CD1c-positive myeloid dendritic cell (primary cell): ENCODE measurements at regions not wholly inside any gene's neighbourhood (a gene's known extent, or its start where the extent isn't known, plus 50 kb on each side); places are given as distances from the start of the nearest gene placed in this dataset.
"Not testable (repeated sequence)": the region's sequence is repeated elsewhere in the genome, so short reads cannot be mapped to it uniquely, and the experiment has no call there.

Experiments
- DNase-seq: peaks from one replicate; pipeline ENCODE4 v3.0.0-alpha.2; 2016; ENCODE audit errors: extremely low spot score

DNA sequence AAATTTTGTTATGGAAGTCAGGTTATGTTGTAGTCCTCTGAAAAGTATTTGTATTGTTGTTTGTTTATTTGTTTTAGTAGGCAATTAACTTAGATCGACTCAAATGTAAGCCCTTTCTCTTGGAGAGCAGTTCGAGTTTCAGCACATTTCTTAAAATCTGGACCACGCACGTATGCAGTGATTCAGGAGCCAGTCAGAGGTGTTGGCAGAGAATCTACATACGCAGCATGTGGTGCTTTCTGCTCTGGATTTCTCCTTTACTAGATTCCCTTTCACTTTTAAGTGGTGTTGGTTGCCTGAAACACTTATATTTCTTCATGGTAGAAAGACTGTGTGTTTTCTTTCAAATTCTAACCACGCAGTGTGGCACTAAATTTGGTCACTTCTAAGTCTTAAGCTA lies 773.9 kb upstream of the LRATD1 start:
- no peak for DNase-seq

DNA sequence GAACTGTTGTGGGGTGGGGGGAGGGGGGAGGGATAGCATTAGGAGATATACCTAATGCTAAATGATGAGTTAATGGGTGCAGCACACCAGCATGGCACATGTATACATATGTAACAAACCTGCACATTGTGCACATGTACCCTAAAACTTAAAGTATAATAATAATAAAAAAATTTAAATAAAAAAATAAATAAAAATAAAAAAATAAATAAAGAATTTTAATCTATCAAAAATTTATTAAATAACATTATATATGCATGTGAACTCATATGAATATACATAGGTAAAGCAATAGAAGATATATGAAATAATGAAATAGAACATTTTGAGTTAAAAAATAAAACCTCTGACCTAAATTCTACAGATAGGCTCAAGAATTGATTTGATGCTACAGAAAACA lies 764.2 kb upstream of the LRATD1 start:
- DNase-seq: not testable (repeated sequence)

DNA sequence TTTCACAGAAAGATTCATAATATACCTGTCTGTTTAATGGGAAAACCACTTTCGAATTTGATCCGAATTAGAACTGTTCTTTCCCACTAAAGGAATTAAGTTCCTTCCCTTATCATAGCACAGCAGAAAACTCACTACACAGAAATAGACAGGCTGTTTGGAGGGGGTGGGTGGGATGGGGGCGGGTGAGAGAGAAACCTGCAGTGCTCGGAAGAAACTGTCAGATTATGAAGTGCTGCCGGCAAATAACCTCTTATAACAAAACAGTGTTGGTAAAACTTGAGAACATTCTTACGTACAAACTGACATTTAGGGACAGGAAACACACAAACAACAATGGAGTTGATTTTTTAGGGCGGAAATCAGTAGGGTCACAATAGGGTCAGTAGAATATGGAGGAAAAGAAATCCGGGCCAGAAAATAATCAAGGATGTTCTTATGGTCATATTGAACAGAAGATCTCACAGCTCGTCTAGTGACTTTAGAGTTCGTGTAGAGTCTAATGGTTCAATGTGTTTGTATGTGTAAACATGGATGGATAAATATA lies 756.0 kb upstream of the LRATD1 start:
- DNase-seq: no peak

DNA sequence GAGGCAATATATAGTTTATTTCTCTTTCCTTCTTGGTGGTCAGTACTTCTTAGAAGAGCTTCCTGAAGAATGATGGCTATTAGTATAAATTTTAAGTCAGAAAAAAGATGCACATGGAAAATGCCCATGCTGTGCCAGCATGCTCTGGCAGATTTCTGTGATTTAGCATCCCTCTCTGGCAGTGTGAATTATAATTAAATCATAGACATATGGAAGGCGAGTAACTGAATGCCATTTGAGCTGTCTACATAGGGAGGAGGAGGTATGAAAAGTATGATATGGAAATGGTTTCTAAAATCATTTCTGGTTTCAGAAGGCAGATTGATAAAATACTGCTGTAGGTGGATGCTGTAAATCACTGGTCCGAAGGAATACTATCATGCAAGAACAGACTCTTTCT lies 754.9 kb upstream of the LRATD1 start:
- no peak for DNase-seq

DNA sequence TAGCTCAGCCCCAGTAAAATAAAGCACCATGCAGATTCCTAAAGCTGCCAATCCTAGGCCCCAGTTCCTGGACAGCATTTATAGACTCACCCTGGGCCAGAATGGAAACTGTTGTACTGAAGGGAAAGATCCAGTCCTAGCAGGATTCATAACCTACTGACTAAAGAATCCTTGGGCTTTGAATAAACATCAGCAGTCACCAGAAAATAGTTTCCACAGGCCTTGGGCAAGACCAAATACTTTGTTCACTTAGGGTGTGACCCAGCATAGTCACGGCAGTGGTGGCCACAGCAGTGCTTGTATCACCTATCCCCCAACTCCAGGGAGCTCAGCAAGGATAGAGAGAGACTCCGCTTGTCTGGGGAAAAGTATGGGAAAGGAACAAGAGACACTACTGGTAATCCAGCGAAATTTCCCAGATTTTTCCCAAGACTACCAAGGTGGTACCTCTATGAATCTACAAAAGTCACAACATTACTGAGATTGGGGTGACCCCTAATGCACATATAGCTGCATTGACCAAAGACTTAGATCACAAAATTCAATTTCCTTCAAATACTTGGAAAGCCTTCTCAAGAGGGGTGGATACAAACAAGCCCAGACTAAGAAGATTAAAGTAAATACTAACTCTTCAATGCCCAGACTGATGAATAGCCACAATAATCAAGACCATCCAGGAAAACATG lies 748.1 kb upstream of the LRATD1 start:
- no peak for DNase-seq

DNA sequence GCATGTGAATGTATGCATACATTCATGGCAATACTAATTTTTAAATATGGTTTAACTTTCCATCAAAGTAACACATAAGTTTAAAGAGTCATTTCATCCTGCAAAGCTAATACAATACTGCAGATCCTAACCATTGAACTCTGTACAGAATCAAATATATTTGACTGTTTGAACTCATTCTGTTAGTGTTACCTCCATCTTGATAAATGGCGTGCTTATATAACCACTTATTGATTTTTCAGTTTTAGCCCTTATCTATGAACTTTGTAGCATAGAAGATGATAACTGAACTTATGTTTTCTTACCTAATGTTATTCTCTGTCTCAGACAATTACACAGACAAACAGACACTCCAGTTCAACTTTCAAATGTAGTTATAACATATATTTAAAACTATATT lies 731.0 kb upstream of the LRATD1 start:
- DNase-seq: no peak

DNA sequence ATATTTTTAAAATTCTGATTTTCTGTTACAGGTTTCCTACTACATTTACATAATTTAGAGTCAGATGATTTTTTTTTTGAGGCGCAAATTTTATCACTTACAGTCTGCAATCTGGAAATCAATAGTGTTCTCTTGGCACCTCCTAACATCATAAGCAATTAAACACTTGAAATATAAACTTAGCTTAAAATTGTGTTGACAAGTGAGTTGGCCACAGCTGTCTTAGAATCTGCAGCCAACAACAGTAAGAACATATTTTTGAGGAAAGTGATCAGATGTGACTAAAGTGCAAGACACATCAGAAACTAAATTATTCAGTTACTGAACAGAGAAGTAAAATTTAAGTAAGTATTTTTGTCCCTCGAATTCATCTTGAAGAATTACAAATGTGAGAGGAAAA lies 726.7 kb upstream of the LRATD1 start:
- no peak for DNase-seq

DNA sequence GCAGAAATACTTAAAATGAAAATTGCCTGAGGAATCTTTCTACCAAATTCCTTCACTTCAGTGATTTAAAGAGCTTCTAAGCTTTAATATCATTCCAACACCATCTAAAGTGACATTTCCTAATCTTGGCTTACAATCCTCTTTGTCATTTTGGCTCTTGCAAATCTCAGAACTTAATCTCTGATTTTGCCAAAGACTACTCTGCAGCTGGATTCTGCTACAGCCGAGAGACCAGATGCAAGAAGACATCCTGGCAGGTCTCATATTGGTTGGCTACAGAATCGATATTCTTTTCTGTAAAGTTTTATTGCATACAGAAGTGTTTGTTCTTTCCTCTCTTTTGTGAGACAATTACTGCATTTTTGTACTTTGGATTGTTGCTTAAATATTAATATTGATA lies 716.5 kb upstream of the LRATD1 start:
- DNase-seq: no peak

DNA sequence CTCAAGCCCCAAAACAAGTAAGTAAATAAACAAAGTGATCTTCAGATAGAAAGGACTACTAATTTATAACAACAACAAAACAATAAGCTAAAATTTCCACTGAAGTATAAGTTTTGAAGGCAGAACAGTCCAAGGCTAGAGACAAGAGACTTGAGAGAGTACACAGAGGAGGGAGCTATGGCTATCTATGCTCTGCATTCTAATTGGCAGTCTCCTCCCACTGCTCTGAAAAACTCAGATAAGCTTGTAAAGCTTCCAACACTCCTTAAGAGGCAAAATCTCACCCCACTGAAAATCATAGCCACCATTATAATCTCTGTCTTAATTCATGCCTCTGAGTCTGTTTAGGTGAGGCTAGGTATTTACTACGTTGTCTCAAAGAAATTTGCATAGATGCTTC lies 714.6 kb upstream of the LRATD1 start:
- DNase-seq: no peak

DNA sequence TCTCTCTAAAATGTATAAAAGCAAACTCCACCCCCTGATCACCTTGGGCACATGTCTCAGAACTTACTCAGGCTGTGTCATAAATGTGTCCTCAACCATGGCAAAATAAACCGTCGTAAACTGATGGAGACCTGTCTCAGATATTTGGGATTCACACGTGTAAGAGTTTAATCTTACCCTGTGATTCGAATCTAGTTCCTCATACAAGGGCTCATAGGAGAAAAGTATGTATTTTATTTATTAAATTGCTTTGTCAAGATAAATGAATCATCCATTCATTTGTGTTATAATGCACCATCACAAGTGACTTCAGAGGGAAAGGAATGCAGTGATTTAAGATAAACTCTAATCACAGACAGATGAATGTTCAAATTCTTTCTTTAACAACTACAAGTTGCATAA lies 712.5 kb upstream of the LRATD1 start:
- no peak for DNase-seq

DNA sequence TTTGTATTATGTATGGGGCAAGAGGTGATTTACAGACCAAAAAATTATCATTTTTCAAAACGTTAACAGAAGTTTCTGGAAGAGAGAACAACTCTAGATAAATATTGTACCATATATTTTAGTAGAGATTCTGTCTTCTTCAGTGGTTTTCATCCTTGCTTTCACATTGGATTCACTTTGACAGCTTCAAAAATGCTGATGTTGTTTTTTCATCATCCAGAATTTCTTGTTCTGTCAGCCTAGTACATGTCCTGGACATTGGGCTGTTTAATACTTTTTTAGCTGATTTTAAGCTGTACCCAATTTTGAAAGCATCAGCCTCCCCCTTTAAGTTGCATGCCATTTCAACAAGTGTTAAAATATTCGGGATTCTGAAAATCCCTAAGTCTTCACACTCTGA lies 711.3 kb upstream of the LRATD1 start:
- DNase-seq: no peak

DNA sequence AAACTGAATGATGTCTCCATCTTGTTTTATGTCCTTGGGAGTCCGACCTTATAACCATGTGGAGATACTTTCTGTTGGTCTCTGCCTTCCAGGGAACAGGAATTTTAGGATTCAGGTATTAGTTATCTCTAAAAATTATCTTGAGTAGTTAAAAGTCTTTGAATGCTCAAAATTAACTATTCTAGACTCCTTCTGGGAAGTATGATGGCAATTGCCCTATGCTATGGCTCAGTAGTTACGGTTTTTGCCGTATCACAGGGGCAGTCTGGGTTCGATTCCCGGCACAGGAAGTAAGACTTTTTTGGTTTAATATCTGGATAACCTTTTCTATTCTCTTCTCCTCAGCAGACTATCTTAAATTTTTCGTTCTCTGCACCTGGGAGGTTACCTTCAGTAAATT lies 708.7 kb upstream of the LRATD1 start:
- no peak for DNase-seq

DNA sequence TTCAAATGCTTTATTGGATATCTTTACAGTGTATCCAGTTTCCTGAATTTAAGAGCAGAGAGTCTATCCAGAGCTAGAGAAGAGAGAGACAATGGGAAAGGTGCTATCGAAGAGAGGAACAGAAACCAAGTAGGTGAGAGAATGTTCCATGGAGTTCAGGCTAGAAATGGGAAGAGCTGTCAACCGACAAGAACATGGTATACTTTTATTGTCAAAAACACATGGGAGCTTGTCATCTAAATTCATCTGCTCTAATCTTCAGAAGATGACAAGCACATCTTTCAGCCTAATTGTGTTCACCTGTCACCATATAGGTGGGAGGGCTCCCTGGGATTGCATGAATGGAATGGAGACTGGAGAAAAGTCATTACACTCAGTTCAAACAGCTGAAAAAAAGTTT lies 690.4 kb upstream of the LRATD1 start:
- no peak for DNase-seq

DNA sequence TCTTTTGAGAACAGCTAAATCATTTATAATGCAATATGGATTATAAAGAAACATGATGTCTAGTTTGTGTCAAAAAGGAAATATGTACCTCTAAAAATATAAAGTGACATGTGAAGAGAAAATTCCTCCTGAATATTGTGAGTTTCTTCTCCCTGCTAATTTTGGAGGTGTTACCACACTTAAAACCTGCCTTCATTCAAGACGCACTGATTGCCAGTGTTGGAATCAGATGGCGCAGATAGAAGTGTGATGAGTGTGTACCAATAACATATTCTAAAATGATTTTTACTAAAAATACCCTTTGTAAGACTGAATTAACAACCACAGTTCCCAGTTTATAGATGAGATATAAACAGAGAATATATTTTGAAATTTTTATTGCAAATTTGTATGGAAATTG lies 681.8 kb upstream of the LRATD1 start:
- no peak for DNase-seq

DNA sequence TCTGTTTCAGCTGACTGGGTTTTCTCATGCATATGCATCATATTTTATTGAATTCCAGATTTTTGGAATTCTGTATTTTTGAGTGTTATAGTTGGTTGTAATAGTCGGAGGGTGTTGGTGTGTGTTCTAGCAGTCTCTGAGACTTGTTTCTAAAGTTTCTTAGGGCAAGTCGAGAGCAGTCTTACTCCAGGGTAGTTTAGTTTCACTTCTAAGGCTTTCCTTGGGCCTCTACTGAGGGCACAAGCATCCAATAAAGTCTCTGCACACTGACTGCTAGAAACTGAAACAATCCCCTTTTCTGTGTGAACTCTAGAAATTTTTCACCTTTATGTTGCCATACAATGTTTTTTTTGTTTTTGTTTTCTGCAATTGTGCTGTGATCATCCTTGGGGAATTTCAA lies 663.7 kb upstream of the LRATD1 start:
- no peak for DNase-seq

DNA sequence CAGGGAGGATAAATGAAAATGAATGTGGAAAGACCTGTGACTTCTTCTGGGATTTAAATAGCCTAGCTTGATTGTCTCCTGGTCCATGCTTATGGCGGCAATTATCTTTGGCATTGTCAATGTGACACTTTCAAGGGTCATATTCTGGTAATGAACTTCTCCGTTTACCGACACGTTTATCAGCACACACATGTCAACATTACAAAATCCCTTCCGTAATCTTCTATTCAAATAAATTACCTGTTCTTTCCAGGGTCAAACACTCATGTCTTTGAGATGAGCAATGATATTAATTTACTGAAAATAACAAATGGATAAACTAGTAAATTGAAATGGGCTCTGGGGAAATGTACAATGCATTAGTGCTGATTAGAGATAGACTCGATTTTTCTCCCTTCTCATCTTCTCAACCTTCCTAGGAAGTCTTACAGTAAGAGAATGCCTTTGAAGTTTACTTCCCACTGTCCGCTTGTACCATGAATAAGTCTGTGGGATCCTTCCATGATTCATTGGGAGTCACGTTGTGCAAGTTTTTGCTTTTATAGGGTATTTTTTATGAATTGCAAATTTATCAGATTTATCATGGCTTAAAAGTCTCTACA lies 646.3 kb upstream of the LRATD1 start:
- DNase-seq: no peak

DNA sequence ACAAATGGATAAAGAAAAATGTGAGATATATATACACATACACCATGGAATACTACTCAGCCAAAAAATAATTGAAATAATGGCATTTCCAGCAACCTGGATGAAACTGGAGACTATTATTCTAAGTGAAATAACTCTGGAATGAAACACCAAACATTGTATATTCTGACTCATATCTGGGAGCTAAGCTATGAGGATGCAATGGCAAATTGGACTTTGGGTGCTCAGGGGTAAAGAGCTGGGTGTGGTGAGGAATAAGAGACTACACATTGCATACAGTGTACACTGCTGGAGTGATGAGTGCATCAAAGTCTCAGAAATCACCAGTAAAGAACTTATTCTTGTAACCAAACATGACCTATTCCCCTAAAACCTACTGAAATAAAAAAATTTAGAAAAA lies 636.0 kb upstream of the LRATD1 start:
- no peak for DNase-seq

DNA sequence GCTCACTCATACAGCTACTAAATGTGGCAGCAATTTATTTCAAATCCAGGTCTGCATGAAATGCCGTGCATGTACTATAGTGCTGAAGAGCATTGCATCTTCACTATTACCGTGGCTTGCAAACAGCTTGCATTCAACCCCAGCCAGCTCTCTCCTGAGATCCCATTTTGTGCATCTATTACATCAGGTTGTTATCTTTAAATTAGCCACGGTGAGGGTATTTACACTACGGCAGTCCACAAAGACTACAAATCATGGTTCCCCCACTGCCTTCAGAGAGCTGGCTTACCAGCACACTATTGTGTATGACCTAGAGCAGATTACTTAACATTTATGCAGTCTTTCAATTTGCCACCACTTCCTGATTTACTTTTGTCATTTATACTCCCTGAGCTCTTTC lies 621.3 kb upstream of the LRATD1 start:
- DNase-seq: no peak

DNA sequence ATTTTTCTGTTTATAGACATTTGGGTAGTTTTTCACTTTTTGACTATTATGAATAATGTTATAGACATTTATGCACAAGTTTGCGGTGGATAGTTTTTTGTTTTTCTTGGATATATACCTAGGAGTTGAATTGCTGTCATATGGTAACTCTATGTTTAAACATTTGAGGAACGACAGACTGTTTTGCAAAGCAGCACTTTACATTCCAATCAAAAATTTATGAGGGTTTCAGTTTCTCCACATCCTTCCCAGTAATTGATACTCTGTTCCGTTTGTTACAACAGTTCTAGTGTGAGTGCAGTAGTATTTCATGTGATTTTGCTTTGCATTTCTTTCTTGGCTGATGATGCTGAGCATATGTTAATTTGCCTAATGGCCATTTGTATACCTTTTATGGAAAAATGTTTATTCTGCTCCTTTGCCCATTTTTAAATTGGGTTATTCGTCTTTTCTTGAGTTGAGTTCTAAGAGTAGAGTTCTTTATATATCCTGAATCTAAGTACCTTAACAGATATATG lies 617.3 kb upstream of the LRATD1 start:
- DNase-seq: no peak

DNA sequence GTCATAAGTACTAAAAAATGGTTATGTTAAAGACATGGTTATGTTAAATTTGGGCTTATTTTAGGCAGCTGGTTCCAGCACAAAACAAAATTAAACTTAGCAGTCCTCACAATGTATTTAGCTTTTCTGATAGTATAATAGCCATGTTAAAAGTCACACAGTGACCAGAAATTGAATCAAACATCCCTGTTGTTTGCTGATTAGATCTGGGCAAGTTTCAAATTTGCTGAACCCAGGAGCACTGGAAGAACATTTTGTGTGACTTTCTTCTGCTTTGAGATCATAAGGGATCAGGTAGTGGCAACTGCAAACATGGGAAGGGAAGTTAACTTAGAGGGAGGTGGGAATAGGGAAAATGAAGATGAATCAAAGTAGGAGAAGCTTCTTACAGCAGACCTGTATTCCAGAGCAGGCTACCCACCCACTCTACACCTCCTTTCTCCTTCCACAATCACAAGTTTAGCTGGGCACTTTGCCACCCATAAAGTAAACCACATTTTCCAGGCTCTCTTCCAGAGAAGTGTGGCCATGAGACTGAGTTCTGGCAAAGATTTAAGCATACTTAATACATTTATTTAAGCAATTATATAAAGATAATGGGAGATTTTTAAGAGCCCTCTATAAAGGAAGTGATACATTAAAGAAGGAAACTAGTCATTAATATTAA lies 616.1 kb upstream of the LRATD1 start:
- DNase-seq: no peak

DNA sequence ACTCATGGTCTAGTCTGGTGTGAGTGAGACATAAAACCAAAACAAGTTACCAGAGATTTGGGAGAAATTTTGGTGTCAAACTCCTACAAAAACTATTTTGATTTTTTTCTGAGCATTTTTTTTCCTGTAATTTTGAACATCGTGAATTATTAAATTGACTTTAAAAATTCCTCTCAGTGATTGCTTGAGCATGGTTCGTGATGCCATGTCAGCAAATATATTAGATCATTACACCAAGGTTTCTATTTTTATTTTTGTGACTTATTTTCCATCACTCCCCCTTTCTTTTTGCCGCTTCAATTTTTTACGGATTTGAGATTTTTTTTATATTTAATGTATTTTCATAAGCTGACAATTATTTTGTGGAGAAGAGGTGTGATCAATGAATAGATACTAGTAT lies 613.9 kb upstream of the LRATD1 start:
- no peak for DNase-seq

DNA sequence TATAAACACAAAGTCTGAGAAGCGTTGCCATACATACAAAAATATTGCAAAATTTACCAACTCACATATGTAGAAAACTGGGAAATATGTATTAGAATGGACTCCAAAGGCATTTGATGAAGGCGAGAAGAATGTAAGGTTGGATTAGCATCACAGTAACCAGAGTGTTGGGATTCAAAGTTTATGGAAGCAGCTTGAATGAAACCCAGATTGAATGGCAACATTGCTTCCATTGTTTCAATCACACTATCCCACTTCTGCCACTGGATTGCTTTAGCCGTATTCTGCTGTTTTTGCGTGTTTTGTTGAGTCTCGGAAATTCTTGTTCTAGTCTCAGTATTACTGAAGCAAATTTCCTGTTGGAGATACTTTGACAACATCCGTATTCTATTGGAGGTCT lies 609.0 kb upstream of the LRATD1 start:
- DNase-seq: no peak

DNA sequence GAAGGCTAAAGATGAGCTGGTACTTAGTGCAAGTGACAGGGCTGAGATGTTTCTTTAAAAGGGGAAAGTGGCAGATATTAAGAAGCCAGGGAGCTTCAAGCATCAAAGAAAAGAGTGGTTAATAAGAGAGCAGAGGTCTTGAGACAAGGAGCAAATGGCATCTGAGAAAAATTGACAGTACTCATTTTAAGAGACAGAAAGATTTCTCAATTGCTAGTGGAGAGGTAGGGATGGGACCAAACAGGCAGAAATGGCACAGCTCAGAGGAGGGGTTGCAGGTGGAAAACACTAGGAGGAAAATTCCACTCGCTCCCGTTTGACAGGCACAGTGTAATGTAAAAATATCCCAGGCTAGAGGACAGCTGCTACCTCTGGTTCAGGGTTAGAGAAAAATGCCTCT lies 593.4 kb upstream of the LRATD1 start:
- DNase-seq: no peak
